Endothelial cell of umbilical vein (primary cell): ENCODE measurements at regions not wholly inside any gene's neighbourhood (a gene's known extent, or its start where the extent isn't known, plus 50 kb on each side); places are given as distances from the start of the nearest gene placed in this dataset.

Experiments used
- CTCF ChIP-seq, 2 donors: IDR thresholded peaks; 1 replicate in 1 of 2; 2 replicates in 1 of 2; pipeline ENCODE4 v1.5.1; 2011; ENCODE audit warnings: low read length in 2 of 2, mild to moderate bottlenecking in 2 of 2, moderate library complexity in 2 of 2, control low read depth in 1 of 2, inconsistent platforms in 1 of 2, low read depth in 1 of 2; ENCODE audit not compliant: insufficient read depth in 1 of 2; ENCODE audit errors: extremely low read depth in 1 of 2
- EZH2 ChIP-seq: IDR thresholded peaks from 2 replicates; pipeline ENCODE4 v1.6.1; 2012; ENCODE audit warnings: borderline replicate concordance, low read depth, mild to moderate bottlenecking, moderate library complexity, low read length, inconsistent platforms; ENCODE audit not compliant: severe bottlenecking
- MAX ChIP-seq: IDR thresholded peaks from 2 replicates; pipeline ENCODE4 v1.6.1; 2011; ENCODE audit not compliant: insufficient read depth, insufficient read length
- POLR2A ChIP-seq: IDR thresholded peaks from 2 replicates; pipeline ENCODE4 v1.6.1; 2012; ENCODE audit warnings: low read depth, mild to moderate bottlenecking, control low read depth, low read length
- POLR2AphosphoS5 ChIP-seq: IDR thresholded peaks from 2 replicates; pipeline ENCODE4 v1.6.1; 2012; ENCODE audit warnings: low read depth, mild to moderate bottlenecking, control low read depth, low read length, moderate library complexity; ENCODE audit not compliant: insufficient read depth

- no peak for TF ChIP-seq CTCF (IDR thresholded peaks at IDR 0.05; ENCODE audit: extremely low read depth in 1 of 2, insufficient read depth in 1 of 2, low read depth in 1 of 2, low read length in 2 of 2)
- TF ChIP-seq EZH2: no peak
- TF ChIP-seq POLR2AphosphoS5: no peak
- no peak for TF ChIP-seq POLR2A
- TF ChIP-seq MAX: no peak
These were observed 104.6 kb upstream of the VSTM2B start for GRCh38 chr19:29421196-29421545.
